Loucy (cell line): ENCODE measurements at regions not wholly inside any gene's neighbourhood (a gene's known extent, or its start where the extent isn't known, plus 50 kb on each side); places are given as distances from the start of the nearest gene placed in this dataset.

Source experiments
- H2AFZ ChIP-seq: fragments of 200-600 bp; sonication (generic); 2 replicates; pipeline ENCODE4 v1.6.0; 2016; ENCODE audit warnings: antibody characterized with exemption, mild to moderate bottlenecking, low read length, moderate library complexity
- H3F3A ChIP-seq: fragments of 200-600 bp; 2 replicates; pipeline ENCODE4 v1.6.0; 2016; ENCODE audit warnings: antibody characterized with exemption, low read depth, mild to moderate bottlenecking
- H3K27me3 ChIP-seq: fragments of 200-600 bp; sonication (generic); 2 replicates; pipeline ENCODE4 v1.6.1; 2014; ENCODE audit warnings: low read length, mild to moderate bottlenecking; ENCODE audit not compliant: insufficient read depth, poor library complexity, severe bottlenecking
- H3K36me3 ChIP-seq: fragments of 200-600 bp; sonication (generic); 2 replicates; pipeline ENCODE4 v1.6.1; 2016; ENCODE audit warnings: low read length; ENCODE audit not compliant: insufficient read depth
- H3K4me1 ChIP-seq: fragments of 200-600 bp; sonication (generic); 2 replicates; pipeline ENCODE4 v1.5.1; 2014; ENCODE audit warnings: low read length, mild to moderate bottlenecking; ENCODE audit not compliant: insufficient read depth, poor library complexity, severe bottlenecking
- H3K4me2 ChIP-seq: fragments of 200-600 bp; sonication (generic); 2 replicates; pipeline ENCODE4 v1.6.0; 2014; ENCODE audit warnings: antibody characterized with exemption, low read length, low read depth, mild to moderate bottlenecking; ENCODE audit not compliant: poor library complexity, severe bottlenecking
- H3K4me3 ChIP-seq: fragments of 200-600 bp; sonication (generic); 2 replicates; pipeline ENCODE4 v1.5.1; 2014; ENCODE audit warnings: low read length, mild to moderate bottlenecking, mixed read lengths; ENCODE audit not compliant: poor library complexity, severe bottlenecking
- H3K79me2 ChIP-seq: fragments of 200-600 bp; sonication (generic); 2 replicates; pipeline ENCODE4 v1.6.1; 2014; ENCODE audit warnings: low read length; ENCODE audit not compliant: insufficient read depth
- H3K9ac ChIP-seq: fragments of 200-600 bp; sonication (generic); 2 replicates; pipeline ENCODE4 v1.6.0; 2014; ENCODE audit warnings: mild to moderate bottlenecking, low read depth, low read length, moderate library complexity; ENCODE audit not compliant: poor library complexity, severe bottlenecking
- H3K9me2 ChIP-seq: fragments of 200-600 bp; sonication (generic); replicated peaks from 2 replicates; pipeline ENCODE4 v1.6.1; 2016; ENCODE audit warnings: low read depth, low read length, mixed read lengths
- H3K9me3 ChIP-seq: fragments of 200-600 bp; sonication (generic); 2 replicates; pipeline ENCODE4 v1.6.1; 2014; ENCODE audit warnings: mild to moderate bottlenecking, antibody characterized with exemption, low read length, low read depth; ENCODE audit not compliant: insufficient read depth
- H4K20me1 ChIP-seq: fragments of 200-600 bp; sonication (generic); 2 replicates; pipeline ENCODE4 v1.6.0; 2014; ENCODE audit warnings: antibody characterized with exemption, low read length, mild to moderate bottlenecking; ENCODE audit not compliant: insufficient read depth, poor library complexity, severe bottlenecking
- EZH2phosphoT487 ChIP-seq: fragments of 200-600 bp; IDR thresholded peaks from 2 replicates; pipeline ENCODE4 v1.6.1; 2018; ENCODE audit warnings: antibody characterized with exemption, mild to moderate bottlenecking, moderate library complexity, borderline replicate concordance
- TF ChIP-seq, protein P1 (sequence below): fragments of 200-600 bp; sonication (generic); conservative IDR thresholded peaks from 2 replicates; pipeline ENCODE4 v1.5.1; 2014; ENCODE audit warnings: mild to moderate bottlenecking, antibody characterized with exemption, low read length

DNA sequence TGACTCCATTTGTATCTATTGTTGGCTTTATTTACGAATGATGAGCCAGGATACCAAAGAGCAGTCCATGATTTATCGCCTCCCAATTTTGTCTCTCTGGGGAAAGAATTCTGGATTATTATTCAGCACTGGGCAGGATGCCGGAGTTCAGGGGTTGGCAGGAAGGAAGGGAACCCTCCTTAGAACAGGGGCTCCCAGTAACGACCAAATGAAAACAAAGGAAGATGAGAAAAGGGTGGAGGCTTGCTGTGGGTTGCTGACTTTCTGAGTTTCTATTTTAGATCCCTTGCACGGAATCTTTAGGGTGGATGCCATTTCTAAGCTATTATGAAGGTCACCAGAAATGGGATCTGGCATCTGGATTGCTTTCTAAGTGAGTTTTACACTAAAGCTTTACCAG is 231.2 kb upstream of the LYPLAL1 start:
- H4K20me1 ChIP-seq: no peaks in the 10 kb centered on the region
- no peak overlapping the region for H3K4me2 ChIP-seq
- H3K79me2 ChIP-seq: no peaks in the 10 kb centered on the region
- TF ChIP-seq, protein P1, sequence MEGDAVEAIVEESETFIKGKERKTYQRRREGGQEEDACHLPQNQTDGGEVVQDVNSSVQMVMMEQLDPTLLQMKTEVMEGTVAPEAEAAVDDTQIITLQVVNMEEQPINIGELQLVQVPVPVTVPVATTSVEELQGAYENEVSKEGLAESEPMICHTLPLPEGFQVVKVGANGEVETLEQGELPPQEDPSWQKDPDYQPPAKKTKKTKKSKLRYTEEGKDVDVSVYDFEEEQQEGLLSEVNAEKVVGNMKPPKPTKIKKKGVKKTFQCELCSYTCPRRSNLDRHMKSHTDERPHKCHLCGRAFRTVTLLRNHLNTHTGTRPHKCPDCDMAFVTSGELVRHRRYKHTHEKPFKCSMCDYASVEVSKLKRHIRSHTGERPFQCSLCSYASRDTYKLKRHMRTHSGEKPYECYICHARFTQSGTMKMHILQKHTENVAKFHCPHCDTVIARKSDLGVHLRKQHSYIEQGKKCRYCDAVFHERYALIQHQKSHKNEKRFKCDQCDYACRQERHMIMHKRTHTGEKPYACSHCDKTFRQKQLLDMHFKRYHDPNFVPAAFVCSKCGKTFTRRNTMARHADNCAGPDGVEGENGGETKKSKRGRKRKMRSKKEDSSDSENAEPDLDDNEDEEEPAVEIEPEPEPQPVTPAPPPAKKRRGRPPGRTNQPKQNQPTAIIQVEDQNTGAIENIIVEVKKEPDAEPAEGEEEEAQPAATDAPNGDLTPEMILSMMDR: no peak
- TF ChIP-seq EZH2phosphoT487: no peak
- no peaks in the 10 kb centered on the region for H3K4me1 ChIP-seq
- H3F3A ChIP-seq: no peaks in the 10 kb centered on the region
- no peaks in the 10 kb centered on the region for H3K9me2 ChIP-seq
- no peaks in the 10 kb centered on the region for H3K27me3 ChIP-seq
- H3K9me3 ChIP-seq: no peaks in the 10 kb centered on the region
- H3K9ac ChIP-seq: no peak overlapping the region
- no peaks in the 10 kb centered on the region for H3K36me3 ChIP-seq
- H2AFZ ChIP-seq: no peak overlapping the region
- H3K4me3 ChIP-seq: no peak overlapping the region

DNA sequence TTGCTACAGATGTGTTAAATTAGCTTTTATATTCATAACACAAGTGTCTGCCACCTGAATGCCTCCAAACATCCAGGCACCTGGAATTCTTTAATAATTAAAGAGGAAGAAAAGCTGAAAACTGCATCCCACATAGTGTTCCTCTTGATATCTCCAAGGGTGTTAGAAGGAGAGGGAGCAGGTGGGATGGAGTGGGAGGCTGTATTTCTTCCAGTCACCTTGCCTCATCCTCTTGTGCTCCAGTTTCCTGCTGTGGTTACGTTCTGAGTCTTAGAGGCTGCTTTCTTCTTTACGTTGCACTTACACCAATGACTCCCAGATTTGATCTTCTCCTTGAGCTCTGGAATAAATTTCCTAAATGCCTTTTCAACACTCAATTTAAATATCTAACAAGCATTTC is 230.3 kb upstream of the LYPLAL1 start:
- no peaks in the 10 kb centered on the region for H3K4me1 ChIP-seq
- H3K4me2 ChIP-seq: no peak overlapping the region
- H3K9me2 ChIP-seq: no peaks in the 10 kb centered on the region
- no peaks in the 10 kb centered on the region for H3K36me3 ChIP-seq
- no peaks in the 10 kb centered on the region for H3K27me3 ChIP-seq
- H3K9me3 ChIP-seq: no peaks in the 10 kb centered on the region
- no peaks in the 10 kb centered on the region for H4K20me1 ChIP-seq
- no peak overlapping the region for H2AFZ ChIP-seq
- H3K4me3 ChIP-seq: no peak overlapping the region
- no peak overlapping the region for H3K9ac ChIP-seq
- TF ChIP-seq, protein P1: no peak
- no peak for TF ChIP-seq EZH2phosphoT487
- H3K79me2 ChIP-seq: no peaks in the 10 kb centered on the region
- H3F3A ChIP-seq: no peaks in the 10 kb centered on the region

DNA sequence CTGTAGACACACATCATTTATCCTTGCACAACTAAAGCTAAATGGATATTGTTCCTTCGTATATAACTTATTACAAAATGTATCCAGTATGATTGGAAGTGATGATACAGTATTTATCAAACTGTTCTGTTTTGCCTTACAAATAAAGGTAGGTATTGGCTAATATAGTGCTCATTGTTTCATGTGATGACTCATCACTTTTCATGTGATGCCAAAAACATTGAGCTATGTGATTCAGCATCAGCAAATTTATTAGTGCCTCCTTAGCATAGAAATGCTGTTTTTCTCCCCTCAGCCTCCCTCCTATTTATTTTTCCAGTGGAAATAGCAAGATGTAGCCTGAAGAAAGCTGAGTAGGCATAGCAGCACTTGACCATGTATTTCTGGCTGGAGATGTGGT is 228.6 kb upstream of the LYPLAL1 start:
- no peak overlapping the region for H3K4me2 ChIP-seq
- H3K27me3 ChIP-seq: no peaks in the 10 kb centered on the region
- H4K20me1 ChIP-seq: no peaks in the 10 kb centered on the region
- no peaks in the 10 kb centered on the region for H3K36me3 ChIP-seq
- H3K4me1 ChIP-seq: no peaks in the 10 kb centered on the region
- no peak for TF ChIP-seq EZH2phosphoT487
- TF ChIP-seq, protein P1: no peak
- H2AFZ ChIP-seq: no peak overlapping the region
- no peak overlapping the region for H3K4me3 ChIP-seq
- H3K9me2 ChIP-seq: no peaks in the 10 kb centered on the region
- no peak overlapping the region for H3K9ac ChIP-seq
- no peaks in the 10 kb centered on the region for H3K79me2 ChIP-seq
- H3K9me3 ChIP-seq: no peaks in the 10 kb centered on the region
- H3F3A ChIP-seq: no peaks in the 10 kb centered on the region
